Smooth muscle cell (in vitro differentiated cells): ENCODE measurements at regions not wholly inside any gene's neighbourhood (a gene's known extent, or its start where the extent isn't known, plus 50 kb on each side); places are given as distances from the start of the nearest gene placed in this dataset.
A peak's percentile ranks its signal among the peaks of the same experiment; 100 is the strongest.

ENCODE experiments used
- DNase-seq: peaks from one replicate; lab custom pipeline; 2025; ENCODE audit not compliant: unreplicated experiment; lab: John Stamatoyannopoulos, UW
- H2AFZ ChIP-seq: fragments of 200-600 bp; sonication (generic); 2 replicates; pipeline ENCODE4 v1.6.0; 2016; ENCODE audit warnings: antibody characterized with exemption, low read depth, mild to moderate bottlenecking
- H3F3A ChIP-seq: fragments of 200-600 bp; sonication (generic); 2 replicates; pipeline ENCODE4 v1.6.0; 2017; ENCODE audit warnings: antibody characterized with exemption, low read depth
- H3K27ac ChIP-seq: fragments of 200-600 bp; sonication (generic); 2 replicates; pipeline ENCODE4 v1.5.1; 2016; ENCODE audit warnings: low read depth, mild to moderate bottlenecking
- H3K27me3 ChIP-seq: fragments of 200-600 bp; sonication (generic); 2 replicates; pipeline ENCODE4 v1.6.1; 2016; ENCODE audit warnings: low read depth, mild to moderate bottlenecking
- H3K36me3 ChIP-seq: fragments of 200-600 bp; sonication (generic); 2 replicates; pipeline ENCODE4 v1.5.1; 2016; ENCODE audit warnings: low read depth
- H3K4me1 ChIP-seq: fragments of 200-600 bp; sonication (generic); 2 replicates; pipeline ENCODE4 v1.5.1; 2016; ENCODE audit warnings: low read depth
- H3K4me2 ChIP-seq: fragments of 200-600 bp; sonication (generic); 2 replicates; pipeline ENCODE4 v1.6.0; 2016; ENCODE audit warnings: mild to moderate bottlenecking
- H3K4me3 ChIP-seq: fragments of 200-600 bp; sonication (generic); 2 replicates; pipeline ENCODE4 v1.5.1; 2016; ENCODE audit warnings: mild to moderate bottlenecking
- H3K79me2 ChIP-seq: fragments of 200-600 bp; sonication (generic); 2 replicates; pipeline ENCODE4 v1.6.0; 2016; ENCODE audit warnings: low read depth, mild to moderate bottlenecking
- H3K9ac ChIP-seq: fragments of 200-600 bp; sonication (generic); 2 replicates; pipeline ENCODE4 v1.6.0; 2016; ENCODE audit warnings: low read depth
- H3K9me3 ChIP-seq: fragments of 200-600 bp; sonication (generic); replicated peaks from 2 replicates; pipeline ENCODE4 v1.5.1; 2016; ENCODE audit warnings: low read depth
- H4K20me1 ChIP-seq: fragments of 200-600 bp; sonication (generic); 2 replicates; pipeline ENCODE4 v1.6.0; 2016; ENCODE audit warnings: low read depth
- CTCF ChIP-seq: fragments of 200-600 bp; sonication (generic); IDR thresholded peaks from 2 replicates; pipeline ENCODE4 v1.5.1; 2017; ENCODE audit warnings: borderline replicate concordance, mild to moderate bottlenecking, antibody characterized with exemption; ENCODE audit not compliant: insufficient read depth, poor library complexity, severe bottlenecking
- WGBS: methylation state at CpG from one replicate; pipeline ENCODE4 v1.1.7; 2016; ENCODE audit warnings: low lambda C conversion rate; 5-methylcytosine and 5-hydroxymethylcytosine counted together

DNA sequence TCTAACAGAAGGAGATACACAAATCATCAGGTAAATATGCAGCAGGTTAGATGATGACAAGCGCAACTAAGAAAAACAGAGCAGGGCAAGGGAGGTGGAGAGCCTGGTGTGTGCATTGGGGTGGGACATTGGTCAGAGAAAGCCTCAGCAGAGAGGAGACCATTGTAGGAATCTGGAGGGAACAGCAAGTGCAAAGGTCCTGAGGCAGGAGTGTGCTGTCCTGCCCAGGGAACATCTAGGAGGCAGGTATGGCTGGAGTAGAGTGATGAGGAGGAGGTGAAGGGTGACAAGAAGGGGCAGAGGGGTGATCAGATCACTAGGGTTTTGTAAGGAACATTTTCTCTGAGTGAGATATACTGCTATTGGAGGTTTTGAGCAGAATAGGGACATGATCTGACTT is 90.1 kb downstream of the NCR2 start:
- H3K4me3 ChIP-seq, result no peak overlapping the region
- no peak overlapping the region for H3K4me2 ChIP-seq
- H3F3A ChIP-seq, result no peaks in the 10 kb centered on the region
- H3K9ac ChIP-seq, result no peak overlapping the region
- H3K9me3 ChIP-seq, result no peaks in the 10 kb centered on the region
- no peaks in the 10 kb centered on the region for H3K79me2 ChIP-seq
- H3K27me3 ChIP-seq, result peaks cover 56% of the 10 kb centered on the region
- WGBS, result 92% methylated on average over 1 of the region's 1 CpG
- H3K27ac ChIP-seq, result no peak overlapping the region
- H2AFZ ChIP-seq, result no peak overlapping the region
- peaks cover 20% of the 10 kb centered on the region for H3K4me1 ChIP-seq
- H4K20me1 ChIP-seq, result no peaks in the 10 kb centered on the region
- TF ChIP-seq CTCF, result no peak
- no peak for DNase-seq
- no peaks in the 10 kb centered on the region for H3K36me3 ChIP-seq

DNA sequence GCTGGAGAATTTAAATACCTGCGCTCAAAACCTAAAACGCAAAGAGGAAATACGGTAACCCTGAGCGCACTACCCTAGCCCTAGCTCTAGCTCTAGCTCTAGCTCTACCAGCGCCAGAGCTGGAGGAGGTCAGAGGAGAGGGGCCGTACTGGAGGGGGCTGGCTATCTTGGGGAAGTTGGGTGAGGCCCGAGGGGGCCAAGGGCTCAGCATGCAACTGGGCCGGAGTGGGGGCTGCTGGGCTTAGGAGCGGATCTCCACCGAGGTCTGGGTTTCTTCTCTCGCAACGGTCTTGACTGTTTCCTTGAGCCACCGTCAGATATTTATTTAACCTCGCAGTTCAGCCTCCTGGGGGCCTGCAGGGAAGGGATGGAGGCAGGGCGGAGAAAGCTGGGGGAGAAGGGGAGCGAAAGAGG is 91.0 kb downstream of the NCR2 start:
- 4% methylated on average over 14 of the region's 16 CpGs for WGBS
- Histone ChIP-seq H3K27me3 (peaks cover 48% of the 10 kb centered on the region), H3K9ac (no peak overlapping the region), H2AFZ (no peak overlapping the region), H3K27ac (no peak overlapping the region), H4K20me1 (no peaks in the 10 kb centered on the region), H3K79me2 (no peaks in the 10 kb centered on the region), H3K4me2 (peak overlapping the region; percentile 90), H3K4me3 (peak overlapping the region; percentile 13), H3K36me3 (no peaks in the 10 kb centered on the region), H3K4me1 (peaks cover 20% of the 10 kb centered on the region), H3F3A (no peaks in the 10 kb centered on the region), H3K9me3 (no peaks in the 10 kb centered on the region)
- DNase-seq, result no peak
- TF ChIP-seq CTCF, result no peak

GRCh38 chr6:41426888-41427641 is 91.7 kb downstream of the NCR2 start:
- no peak overlapping the region for H2AFZ ChIP-seq
- WGBS, result 6% methylated on average over 22 of the region's 30 CpGs
- peaks cover 43% of the 10 kb centered on the region for H3K27me3 ChIP-seq
- no peak overlapping the region for H3K27ac ChIP-seq
- H3K4me2 ChIP-seq, result peak overlapping the region; percentile 90
- peak overlapping the region; percentile 50 for H3K4me3 ChIP-seq
- no peak for DNase-seq
- no peak overlapping the region for H3K9ac ChIP-seq
- no peaks in the 10 kb centered on the region for H3K9me3 ChIP-seq
- no peaks in the 10 kb centered on the region for H4K20me1 ChIP-seq
- no peak for TF ChIP-seq CTCF
- no peaks in the 10 kb centered on the region for H3K36me3 ChIP-seq
- no peaks in the 10 kb centered on the region for H3K79me2 ChIP-seq
- H3K4me1 ChIP-seq, result peaks cover 20% of the 10 kb centered on the region
- H3F3A ChIP-seq, result no peaks in the 10 kb centered on the region
